ENCODE measurements at regions not wholly inside any gene's neighbourhood (a gene's known extent, or its start where the extent isn't known, plus 50 kb on each side); places are given as distances from the start of the nearest gene placed in this dataset.

DNA sequence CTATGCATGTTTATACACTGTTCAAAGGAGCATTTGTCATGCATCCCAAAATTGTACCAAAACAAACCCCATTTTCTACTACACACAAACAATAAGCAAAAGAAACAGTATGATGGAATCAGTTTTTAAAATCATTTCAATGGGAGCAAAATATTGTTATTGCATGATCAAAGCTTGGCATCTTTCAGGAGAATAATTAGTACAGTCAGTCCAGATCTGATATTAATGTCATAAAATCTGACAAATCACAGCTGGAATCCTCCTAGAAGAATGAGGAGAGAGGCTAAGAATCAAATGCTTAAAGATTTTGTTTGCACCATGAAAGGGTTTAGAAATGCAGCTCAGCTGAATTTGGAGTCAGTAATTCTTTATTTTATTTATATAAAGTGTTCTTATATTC lies 229.7 kb upstream of the SEMA3E start:
- TF ChIP-seq TOX (CRISPR knock-in tag; IDR thresholded peaks at IDR 0.05; ENCODE audit: borderline replicate concordance) (no peak), ZFP30 (CRISPR knock-in tag; IDR thresholded peaks at IDR 0.05) (no peak), ARNTL (CRISPR knock-in tag; IDR thresholded peaks at IDR 0.05; ENCODE audit: borderline replicate concordance, low read depth) (no peak), BACH2 (CRISPR knock-in tag; IDR thresholded peaks at IDR 0.05; ENCODE audit: borderline replicate concordance) (no peak), TCF4 (CRISPR knock-in tag; IDR thresholded peaks at IDR 0.05; ENCODE audit: borderline replicate concordance) (no peak)
